ENCODE measurements at regions not wholly inside any gene's neighbourhood (a gene's known extent, or its start where the extent isn't known, plus 50 kb on each side); places are given as distances from the start of the nearest gene placed in this dataset.

DNA sequence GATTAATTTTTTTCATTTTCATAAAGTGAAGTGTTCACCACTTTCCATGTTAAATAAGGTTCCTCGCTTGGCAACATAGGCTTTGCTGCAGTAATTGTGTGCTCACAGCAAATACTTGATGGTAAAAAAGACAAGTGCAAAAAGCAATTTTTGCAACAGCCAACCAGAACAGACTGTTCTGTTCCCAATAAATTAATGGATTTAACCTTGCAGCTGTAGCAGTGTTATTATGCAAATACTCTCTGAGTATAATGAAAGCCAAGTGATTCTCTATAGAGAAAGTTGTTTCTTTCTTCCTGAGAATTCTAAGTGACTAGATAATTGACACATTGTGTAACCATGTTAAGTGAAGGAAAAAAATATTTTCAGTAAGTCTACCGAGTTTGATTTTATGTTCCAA is 183.7 kb upstream of the NAALADL2 start:
- no peak for DNase-seq

DNA sequence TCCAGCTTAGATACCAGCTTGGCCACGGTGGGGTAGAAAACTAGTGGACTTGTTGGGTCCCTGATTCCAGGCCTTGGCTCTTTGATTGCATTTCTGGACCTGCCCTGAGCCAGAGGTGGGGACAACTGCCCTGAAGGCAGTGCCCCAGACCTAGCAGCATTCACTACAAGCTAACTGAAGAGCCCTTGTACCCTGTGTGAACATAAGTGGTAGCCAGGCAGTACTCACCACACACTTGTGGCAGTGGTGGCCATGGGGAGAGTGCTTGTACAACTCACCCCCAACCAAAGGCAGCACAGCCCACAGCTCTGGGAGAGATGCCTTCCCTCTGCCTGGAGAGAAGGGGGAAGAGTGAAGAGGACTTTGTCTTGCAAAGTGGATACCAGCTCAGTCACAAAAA is 177.3 kb upstream of the NAALADL2 start:
- DNase-seq = no peak

DNA sequence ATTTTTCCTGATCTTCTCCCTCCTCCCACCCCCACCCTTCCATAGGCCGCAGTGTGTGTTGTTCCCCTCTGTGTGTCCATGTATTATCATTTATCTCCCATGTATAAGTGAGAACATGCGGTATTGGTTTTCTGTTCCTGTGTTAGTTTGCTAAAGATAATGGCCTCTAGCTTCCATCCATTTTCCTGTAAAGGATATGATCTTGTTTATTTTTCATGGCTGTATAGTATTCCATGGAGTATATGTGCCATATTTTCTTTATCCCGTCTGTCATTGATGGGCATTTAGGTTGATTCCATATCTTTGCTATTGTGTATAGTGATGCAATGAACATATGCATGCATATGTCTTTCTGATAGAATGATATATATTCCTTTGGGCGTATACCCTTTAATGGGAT is 173.3 kb upstream of the NAALADL2 start:
- DNase-seq = no peak

DNA sequence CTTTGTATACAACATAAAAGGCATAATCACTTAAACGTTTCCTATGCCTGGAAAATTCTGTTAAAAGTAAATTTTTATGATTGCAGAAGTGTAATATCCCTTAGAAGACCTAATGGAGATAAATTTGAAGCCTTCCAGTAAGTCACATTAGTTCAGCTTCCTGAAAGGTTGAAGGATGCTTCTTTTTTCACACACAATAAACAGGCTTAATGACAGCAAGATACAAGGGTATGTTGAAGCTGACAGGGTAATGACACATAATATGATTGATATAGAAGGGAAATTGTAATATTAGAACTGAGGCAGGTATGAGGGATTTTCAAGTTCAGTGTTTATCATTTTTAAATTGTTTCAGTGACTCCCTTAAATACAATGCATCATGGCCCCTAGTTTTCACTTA is 161.8 kb upstream of the NAALADL2 start:
- DNase-seq = no peak

DNA sequence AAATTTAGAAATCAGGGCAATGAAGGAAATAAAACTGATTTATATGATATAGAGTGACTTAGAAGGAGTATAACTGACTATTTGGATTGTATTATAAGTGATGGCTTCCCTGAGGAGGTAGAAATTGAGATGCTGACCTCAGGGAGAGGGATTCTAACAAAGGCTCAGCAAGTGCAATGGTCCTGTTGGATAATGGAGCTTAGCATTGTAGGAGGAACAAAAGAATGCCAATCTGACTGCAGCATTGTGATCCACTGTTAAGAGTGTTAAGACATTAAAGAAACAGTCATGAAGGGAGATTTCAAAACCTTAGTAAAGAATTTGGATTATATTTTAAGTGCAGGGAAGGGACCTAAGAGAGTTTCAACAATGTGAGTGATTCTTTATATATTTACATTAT is 158.4 kb upstream of the NAALADL2 start:
- DNase-seq = no peak

DNA sequence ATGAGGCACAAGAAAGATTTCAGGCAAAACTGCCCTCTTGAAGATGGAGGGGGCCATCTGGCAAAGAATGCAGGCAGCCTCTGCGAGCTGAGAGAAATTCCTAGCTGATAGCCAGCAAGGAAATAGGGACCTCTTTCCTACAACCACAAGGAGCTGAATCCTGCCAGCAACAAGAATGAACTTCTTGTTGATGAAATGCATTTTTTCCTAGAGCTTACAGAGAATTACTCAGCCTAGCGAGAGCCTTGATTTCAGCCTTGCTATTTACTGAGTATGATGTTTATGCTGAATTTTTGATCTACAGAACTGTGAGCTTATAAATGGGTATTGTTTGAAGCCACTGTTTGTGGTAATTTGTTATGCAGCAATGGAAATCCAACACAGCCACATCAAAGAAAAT is 148.5 kb upstream of the NAALADL2 start:
- DNase-seq = no peak

DNA sequence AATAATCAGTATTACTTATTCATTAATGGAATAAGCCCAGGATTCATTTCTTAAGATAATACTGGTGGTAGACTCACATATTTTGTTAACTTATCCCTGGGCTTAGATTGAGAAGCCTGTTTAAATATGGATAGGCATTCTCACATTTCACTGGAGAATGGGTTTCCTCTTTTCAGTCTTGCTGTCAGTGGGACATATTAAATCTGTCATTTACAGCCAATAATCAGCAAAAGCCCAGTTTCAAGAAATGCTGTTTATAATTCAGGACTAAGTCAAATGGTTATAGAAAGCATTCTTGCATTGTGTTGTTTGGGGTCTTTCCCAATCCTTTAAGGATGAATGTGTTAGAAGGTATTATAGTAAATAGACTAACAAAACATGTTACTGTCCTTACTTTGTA is 143.7 kb upstream of the NAALADL2 start:
- no peak for DNase-seq

DNA sequence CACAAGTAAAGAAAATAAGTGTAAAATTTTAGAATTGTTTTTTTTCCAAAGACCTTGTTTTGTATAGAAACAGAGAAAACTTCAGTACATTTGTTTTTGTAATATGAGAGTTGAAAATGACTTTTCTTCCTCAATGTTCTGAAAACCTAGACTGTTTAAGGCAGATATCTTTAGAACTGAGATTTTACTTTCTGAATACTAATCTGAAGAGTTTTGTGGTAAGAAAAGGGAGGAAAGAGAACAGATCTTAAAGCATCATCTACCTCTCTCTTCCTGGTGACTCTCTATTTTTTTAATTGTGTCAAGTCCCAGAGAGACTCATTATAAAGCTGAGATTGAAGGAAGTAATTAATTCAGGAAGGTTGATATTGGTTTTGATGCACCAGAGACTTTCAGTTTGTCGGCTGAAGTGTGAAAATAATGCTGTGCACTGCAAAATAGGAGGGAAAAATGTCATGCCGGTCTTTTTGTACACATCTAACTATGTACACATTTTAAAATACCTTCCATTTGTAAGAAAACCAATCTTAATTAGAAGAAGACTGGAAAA is 142.1 kb upstream of the NAALADL2 start:
- DNase-seq = no peak

DNA sequence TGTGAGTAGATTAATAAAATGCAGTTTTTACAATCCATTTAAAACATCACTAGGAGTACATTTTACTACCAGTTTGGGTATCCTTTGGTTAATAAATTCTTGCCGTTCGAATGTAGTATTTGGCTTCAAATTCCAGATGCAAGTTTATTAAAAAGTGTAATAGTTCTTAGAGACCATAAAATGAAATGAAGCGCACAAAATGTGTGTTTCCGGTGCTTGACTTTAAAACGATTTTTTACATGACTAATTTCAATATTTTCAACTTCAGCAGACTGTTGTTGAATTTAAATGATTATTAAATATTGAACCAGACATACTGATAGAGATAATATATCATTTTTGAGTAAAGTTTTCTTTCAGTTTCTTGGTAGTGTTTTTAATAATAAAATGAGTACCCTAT is 138.4 kb upstream of the NAALADL2 start:
- no peak for DNase-seq

GRCh38 chr3:174725303-174725702 is 133.8 kb upstream of the NAALADL2 start:
- no peak for DNase-seq

DNA sequence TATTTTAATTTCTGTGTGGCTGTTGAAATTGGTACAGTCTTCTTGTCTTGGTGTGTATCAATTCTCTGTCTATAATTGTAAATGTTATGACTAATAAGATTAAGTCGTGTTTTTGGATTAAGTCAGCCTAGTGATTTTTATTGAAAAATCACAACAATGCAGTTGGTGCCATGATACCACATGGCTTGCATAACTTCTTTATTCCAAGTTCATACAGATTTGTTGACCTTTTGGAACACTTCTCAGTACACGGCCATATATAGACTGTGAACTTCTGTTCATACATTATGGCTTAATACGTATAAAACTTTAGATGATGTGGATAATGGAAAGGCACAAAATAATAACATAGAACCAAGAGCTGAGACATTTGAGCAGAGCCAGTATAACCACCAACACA is 121.2 kb upstream of the NAALADL2 start:
- DNase-seq = no peak

DNA sequence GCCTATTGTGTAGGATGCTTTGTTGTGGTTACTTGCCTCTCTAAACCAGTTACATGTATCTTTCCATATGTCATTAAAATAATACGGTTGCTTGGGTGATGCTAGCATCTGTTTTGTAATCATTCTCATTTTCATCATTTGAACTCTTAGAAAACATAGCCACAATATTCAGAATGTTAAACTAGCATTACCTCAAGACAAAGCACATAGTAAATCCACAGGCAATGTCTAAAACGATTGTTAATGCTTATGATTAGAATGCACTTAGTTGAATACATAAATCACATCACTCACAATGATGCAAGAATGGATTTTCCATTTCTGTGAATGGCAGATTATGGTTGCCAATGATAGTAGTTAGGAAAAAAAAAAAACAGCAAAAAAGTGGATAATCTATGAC is 110.0 kb upstream of the NAALADL2 start:
- no peak for DNase-seq

GRCh38 chr3:174755833-174756829 is 103.0 kb upstream of the NAALADL2 start:
- DNase-seq = no peak

DNA sequence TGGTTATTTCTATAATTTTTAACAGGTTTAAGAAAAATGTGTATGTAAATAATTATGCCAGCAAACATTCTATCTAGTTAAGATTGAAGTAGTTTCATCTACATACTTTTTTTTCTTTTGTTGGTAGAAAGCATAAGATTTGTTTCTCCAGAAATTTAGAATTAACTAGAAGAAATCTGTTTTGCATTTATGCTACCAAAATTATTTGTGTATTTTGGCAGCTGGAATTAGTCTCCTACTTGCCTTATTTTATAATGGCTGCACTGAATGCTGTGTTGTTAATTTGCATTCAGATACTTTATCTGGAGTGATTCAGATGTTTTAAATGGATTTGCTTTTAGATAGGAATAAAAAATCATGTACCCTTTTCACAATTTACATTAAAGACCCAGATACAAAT is 100.2 kb upstream of the NAALADL2 start:
- no peak for DNase-seq

DNA sequence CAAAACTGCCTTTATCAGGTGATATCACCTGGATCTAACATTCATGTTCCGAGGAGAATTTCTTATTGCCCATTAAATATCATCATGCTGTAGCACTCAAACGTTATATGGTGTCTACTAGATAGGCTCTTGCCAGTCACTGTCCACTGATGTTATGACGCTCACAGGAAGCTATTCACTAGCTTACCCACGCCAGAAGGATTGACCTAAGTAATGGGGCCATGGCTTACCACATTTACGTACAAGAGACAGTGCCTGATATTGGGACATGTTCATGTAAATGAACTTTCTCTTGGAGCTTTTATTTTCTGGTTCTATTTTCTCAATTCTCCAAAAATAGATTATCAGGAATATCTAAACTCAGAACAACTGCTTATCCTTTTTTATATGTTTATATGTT is 91.7 kb upstream of the NAALADL2 start:
- DNase-seq = no peak

DNA sequence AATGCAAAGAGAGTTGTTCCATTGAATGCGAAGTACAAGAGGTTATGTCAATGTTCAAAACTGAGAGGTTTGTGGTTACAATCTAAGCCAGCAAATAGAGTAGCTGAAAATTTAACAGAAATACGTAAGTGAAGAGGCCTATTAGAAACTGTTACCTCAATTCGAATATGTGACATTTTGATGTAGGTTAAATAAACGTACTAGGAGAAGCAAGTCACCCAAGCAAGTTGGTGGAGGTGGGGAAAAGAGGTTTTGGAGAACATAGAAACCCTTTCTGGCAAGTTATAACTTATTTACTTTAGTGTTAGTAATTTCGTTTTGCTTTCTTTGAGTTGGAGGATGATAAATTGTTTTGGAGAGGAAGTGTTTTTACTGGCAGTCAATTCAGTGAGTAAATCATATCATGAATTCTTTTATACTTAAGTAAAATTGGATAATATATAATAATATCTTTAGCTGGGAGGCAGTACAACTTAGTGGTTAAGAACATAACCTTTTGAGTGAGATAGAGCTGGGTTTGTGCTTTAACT is 91.2 kb upstream of the NAALADL2 start:
- DNase-seq = no peak

DNA sequence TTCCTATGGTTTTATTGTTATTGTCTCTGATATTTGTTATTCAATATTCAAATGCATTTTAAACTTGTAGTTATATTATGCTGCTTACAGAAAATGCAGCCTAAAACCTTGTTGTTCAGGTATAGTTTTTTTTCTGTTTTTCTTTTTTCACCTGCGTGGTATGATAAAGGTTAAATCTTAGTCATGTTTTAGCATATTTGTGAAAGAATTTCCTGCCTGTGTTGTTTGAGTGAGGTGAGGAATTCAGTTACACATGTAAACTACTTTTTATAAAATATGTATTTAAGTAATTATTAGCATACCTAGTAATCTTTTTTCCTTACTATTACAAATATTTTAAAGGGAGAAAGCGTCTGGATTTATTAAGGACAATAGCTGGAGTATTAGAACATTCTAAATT is 90.0 kb upstream of the NAALADL2 start:
- DNase-seq = no peak

- no peak for DNase-seq
These were observed 83.5 kb upstream of the NAALADL2 start for GRCh38 chr3:174775603-174776002.

- no peak for DNase-seq
These were observed 83.0 kb upstream of the NAALADL2 start for GRCh38 chr3:174776123-174776522.

DNA sequence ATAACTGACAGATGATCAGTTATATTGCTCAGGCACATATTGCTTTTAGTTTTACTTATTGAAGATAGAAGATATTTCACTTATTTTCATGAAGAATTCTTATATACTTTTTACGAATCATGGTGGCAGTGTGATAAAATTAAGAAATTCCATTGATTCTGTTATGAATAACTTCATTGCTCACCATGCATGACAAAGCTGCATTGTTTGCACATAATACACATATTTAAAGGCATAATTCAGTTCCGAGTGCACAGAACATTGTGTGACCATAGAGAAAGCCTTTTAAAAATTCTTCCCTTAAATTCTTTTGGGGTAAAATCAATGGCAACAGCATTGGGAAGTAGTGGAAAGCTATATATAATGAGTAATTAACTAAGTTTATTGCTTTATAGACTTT is 82.5 kb upstream of the NAALADL2 start:
- no peak for DNase-seq

GRCh38 chr3:174777813-174778212 is 81.3 kb upstream of the NAALADL2 start:
- DNase-seq = no peak

- DNase-seq = no peak
These were observed 75.6 kb upstream of the NAALADL2 start for GRCh38 chr3:174783502-174783901.

GRCh38 chr3:174784206-174784934 is 74.8 kb upstream of the NAALADL2 start:
- DNase-seq = no peak

DNA sequence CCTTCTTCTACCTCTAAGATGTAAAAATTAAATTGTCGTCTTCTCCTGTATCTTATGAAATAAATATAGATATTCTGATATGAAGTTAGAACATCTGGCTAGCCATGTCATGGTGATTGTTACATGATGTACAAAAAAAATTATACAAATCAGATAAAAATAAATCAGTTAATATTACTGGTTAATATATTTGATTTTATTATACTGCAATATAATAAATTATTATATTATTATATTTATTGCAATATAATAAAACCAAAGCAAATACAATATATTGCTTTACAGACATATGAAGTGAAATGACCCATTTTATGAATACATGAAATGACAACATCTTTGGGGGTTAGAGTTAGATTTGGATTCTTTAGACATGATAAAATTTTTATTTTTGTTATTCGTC is 72.3 kb upstream of the NAALADL2 start:
- DNase-seq = no peak

Measured in MV-4-11 (cell line).